CD4-positive, alpha-beta T cell treated with Interleukin-17A for 4 hours (primary cell): ENCODE measurements at regions not wholly inside any gene's neighbourhood (a gene's known extent, or its start where the extent isn't known, plus 50 kb on each side); places are given as distances from the start of the nearest gene placed in this dataset.
"Not testable (repeated sequence)": the region's sequence is repeated elsewhere in the genome, so short reads cannot be mapped to it uniquely, and the experiment has no call there.

Experiments
- DNase-seq: peaks from one replicate; pipeline ENCODE4 v3.0.0-alpha.2; 2020; ENCODE audit warnings: mixed read lengths

GRCh38 chr15:99464137-99464536 lies 101.6 kb upstream of the MEF2A start:
- no peak for DNase-seq

DNA sequence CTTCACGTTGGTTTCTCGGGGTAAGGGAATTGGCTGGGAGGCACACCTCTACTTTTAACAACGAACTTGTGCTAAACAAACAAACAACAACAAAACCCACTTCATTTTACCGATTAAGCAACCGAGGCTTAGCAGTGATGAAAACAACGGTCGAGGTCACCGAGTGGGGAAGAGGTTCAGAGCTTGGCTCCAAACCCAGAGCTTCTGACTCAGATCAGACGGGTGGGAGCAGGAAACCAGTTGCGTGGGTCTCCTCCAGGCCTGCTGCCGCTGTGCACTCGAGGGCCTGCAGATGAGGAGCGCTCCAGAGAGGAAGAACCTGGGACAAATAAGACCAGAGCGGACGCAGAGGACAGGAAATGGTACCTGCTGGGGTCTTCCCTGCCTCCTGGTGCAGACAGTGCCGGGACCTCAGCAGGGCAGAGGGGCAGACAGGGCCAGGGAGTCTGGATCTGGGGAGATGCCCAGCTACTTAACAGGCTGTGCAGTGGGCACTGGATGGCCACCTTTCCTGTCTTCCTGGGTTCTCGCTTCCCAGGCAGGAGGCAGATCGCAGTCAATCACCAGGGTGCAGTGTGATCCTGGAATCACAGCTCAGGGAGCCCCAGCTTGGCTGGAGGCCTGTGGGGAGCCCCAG lies 99.0 kb upstream of the MEF2A start:
- DNase-seq = no peak

GRCh38 chr15:99467338-99467720 lies 98.5 kb upstream of the MEF2A start:
- DNase-seq = no peak

DNA sequence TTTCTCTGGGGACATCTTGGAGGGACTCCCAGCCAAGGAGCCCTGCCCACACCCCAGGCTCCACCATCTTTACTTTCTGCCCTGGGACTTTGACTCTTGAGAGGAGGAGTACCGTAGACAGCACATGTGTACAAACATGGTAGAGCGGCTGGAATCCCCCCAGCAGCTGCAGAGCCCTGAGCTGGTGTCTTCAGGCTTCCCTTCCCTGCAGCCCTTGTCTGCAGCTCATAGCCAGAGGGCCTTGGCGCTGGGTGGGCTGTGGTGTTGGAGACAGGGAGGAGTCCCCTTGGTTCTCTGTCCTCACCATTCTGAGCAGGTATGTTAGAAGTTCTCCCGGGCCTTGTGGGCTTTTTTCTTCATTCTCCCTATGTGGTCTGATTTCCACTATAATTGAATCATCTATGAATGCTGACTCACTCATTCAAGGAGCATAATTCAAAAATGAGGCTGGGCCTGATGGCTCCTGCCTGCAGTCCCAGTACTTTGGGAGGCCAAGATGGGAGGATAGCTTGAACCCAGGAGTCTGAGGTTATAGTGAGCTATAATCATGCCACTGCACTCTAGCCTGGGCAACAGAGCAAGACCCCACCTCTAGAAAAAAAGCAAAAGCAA lies 97.8 kb upstream of the MEF2A start:
- no peak for DNase-seq

GRCh38 chr15:99470204-99470603 lies 95.6 kb upstream of the MEF2A start:
- DNase-seq = not testable (repeated sequence)

DNA sequence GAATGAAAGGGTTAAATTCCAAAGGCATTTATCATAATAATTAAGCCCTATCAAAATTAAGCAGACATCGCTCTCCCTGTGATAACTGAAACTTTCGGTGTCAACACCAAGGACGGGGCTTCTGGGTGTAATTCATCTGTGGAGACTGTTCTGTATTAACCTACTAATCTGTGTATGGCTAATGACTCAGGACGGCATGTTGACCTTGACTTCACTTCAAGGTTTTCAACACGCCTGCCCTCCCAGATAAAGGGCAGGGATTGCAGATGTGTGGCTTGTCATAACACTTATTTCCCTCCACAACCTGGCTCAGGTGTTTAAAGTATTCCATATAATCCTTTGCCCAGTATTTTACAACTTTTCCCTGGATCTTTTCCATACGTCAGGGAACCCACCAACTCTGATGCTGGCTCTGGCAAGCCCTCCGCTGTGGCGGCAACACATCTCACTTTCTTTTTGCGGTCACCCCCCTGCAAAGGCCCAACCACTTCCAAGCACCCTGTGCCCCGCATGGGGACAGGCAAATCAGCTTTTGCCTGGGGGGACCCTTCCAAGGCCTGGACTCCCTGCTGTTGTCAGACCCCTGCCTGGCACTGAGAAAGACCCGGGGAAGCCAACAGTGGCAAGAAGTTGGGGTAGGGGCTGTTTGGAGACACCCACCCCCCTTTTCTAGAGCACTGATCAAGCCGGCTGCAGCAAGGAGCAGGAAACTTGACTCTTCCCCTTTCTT lies 93.2 kb upstream of the MEF2A start:
- no peak for DNase-seq

DNA sequence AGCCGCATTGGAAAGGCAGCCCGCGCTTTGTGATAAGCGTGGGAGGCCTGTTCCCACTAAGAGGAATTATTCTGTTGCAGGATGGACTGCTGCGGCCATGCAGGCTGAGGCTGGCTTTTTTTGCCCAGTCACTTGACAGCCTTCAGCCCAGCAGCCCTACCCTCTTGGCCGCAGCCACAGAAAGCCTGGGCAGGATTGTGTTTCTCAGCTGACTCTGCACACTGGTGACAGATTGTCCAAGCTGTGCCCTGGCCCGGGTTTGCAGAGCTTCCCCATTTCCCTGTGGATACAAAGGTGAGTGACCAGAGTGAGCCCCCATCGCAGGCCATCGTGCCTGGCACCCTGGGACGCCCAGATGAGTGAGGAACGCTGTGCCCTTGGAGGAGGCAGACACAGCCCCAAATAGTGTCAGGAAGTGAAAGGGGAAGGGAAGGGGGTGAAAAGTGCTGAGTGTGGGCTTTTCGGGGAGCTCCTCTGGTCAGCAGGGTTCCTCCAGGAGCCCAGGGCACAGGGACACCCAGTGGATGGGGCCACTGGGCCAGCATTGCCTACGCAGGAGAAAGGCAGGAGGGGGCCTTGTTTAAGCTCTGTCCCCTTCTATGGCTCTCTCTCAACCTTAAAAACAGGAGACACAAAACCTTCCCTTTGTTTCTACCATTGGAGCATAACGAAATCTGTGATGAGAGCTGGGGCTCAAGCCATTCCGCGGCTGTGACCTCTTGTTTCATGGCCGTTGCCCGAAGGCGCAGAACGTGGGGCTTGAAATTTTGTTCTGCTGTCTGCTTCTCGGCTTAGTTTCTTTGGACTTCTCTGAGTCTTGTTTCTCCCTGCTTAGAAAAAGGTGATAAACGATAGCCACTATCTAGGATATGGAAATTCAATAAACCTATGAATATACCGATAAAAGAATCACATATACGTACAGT lies 91.5 kb upstream of the MEF2A start:
- no peak for DNase-seq

DNA sequence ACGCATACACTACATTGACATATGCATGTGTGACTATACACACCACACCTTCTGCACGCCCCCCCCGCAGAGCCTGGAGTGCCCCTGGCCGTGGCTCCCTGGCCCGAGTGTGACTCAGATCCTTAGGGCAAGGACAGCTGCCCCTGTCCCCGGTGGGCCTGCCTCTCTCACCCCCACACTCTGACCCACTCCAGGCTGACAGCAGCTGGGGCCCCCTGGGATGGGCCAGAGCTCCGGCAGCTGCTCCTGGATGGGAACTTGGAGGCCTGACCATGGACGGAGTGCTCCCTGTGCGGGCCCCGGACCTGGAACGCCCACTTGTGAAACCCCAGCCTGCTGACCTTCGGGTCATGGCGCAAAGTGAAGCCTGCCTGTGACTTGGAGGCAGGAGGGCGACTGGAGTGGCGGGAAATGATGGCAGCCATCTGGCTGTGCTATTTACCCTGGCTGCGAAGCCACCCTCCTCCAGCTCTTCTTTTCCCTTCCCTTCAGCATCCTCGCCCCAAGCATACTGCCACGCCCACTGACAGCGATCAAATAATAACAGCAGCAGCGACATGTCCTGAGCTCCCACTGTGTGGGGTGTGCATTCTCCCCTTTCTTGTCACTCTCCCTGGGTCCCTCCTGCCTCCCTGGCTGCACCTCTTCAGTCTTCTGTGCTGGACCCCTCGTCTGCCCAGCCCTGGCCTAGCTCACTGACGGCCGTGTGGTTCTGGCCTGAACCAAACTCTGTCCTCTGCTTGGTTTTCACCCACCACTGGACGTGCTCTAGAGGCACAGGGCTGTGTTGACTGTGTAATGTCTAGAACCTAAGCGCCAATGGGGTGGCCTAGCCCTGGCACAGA lies 90.7 kb upstream of the MEF2A start:
- no peak for DNase-seq

DNA sequence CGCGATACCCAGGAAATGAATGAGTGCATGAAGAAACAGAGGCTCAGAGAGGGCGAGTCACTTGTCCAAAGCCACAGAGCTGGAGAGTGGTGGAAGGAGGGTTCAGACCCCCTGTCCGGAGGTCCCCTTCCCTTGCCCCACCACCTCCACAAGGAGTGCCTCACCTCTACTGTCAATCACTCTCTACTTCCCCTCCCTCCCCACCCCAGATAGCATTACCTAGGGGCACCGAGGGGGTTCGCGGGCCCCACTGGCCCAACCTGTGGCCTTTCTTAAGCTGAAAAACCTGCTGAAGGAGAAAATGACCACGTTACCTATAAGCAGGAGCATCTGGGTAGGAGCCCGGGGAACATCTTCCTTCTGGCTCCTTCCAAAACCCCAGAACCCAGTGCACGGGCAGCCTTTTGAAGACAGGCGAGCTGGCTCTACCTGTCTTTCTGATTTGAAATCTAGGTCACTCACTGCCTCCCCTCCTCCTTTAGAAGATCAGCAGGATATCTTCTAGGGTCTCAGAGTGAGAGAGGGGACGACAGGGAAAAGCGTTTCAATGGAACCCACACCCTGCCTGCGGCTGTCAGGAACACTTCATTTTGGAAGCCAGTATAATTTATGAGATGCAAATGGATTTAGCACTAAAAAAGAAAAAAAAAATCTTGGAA lies 89.9 kb upstream of the MEF2A start:
- DNase-seq = no peak

DNA sequence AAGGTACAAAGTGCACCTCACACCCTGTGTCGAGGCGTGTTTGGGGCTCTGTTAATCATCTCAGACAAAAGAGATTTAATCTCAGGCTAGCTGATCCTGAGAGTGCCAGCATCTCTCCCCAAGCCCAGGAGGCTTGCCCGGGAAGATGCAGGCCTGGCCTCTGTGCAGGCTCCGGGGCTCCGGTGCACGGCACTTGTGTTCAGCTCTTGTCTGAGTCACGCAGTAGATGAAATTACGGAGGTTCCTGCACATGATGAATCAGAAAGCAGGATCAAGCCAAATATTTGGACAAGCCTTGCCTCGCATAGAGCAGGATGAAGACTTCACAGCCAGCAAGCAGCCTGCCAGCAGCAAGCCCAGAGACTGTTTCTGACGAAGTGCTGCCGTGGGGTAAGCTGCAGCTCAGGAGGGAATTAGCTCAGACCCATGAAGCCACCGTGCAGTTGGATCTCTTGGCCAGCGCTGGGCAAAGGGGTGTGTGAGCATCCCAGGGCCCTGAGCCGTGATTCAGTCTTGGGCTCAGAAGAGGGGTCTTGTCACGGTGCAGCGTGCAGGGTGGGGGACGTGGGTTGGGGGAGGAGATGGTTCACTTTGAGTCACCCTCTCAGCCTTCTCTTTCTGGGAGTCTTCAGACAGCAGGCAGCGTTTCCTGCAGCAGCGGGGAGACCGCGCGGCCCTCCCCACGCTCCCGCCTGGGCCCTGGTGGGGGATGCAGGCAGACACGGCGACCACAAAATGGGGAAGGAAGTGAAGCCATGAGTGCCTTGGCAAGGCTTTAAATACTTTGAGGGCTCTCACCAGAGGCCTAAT lies 89.2 kb upstream of the MEF2A start:
- DNase-seq = peak; percentile 72

DNA sequence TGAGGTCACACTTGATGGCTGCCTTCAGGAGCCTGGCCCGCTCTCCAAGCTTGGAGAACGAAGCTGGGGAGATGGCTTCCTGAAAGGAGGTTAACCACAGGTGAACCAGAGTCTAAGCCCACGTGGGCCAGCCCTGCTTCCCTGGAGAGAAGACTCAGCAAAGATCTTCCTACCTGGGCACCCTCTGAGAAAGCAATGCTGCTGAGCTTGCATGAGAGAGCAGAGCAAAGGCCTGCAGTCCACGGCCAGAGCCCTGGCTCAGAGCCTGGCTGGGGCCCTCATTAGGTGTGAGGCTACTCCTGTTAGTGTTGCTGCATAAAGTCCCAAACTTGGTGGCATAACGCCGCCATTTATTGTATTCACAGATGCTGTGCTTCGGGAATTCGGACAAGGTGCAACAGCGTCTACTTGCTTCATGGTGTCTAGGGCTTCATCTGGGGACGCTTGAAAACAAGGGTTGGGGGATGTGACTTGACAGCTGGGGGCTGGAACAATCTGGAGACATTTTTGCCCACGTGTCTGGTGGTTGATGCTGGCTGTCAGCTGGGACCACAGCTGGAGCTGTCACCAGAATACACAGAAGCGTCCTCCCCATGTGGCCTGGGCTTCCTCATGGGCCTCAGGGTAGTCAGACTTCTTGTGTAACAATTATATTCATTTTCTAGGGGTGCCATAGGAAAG lies 87.9 kb upstream of the MEF2A start:
- DNase-seq = no peak

GRCh38 chr15:99478977-99479376 lies 86.8 kb upstream of the MEF2A start:
- DNase-seq = no peak

- DNase-seq = no peak
Observed at GRCh38 chr15:99480016-99480810, 85.6 kb upstream of the MEF2A start.

DNA sequence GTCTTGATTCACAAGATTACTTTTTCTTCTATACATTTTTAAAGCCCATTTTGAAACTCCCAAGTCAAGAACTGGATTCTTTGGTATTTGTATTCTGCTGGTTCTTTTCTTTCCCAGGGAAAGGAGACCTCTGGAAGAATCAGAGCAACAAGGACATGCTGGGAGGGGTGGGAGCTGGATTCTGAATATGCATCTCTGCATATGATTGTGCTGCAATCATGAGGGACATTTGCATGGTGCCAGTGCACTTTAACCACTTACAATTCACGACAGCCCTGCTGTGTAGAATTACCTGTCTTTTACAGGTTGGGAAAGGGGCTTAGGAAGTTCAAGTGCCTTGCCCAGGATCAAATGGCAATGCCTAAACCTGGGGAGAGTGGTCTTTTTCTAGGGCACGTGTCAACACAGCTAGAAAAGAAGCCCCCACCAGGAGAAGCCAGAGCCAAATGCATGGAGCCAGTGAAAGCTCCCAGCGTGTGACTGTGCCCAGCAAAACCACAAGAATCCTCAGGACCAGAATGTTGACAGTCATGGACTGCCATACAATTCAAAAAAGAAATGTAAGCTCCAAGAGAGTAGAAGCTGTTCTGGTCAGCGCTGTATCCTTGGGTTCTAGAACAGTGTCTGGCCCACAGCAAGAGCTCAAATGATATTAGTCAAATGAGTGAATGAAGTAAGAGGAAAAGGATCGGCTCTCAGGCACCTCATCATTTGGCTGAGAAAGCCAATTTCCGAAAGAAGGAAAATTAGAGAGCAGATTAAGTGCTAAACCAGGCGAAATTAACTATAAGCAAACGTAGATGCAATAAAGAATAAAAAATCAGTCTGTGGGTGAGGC lies 84.5 kb upstream of the MEF2A start:
- DNase-seq = no peak

GRCh38 chr15:99481951-99482230 lies 83.9 kb upstream of the MEF2A start:
- DNase-seq = no peak

DNA sequence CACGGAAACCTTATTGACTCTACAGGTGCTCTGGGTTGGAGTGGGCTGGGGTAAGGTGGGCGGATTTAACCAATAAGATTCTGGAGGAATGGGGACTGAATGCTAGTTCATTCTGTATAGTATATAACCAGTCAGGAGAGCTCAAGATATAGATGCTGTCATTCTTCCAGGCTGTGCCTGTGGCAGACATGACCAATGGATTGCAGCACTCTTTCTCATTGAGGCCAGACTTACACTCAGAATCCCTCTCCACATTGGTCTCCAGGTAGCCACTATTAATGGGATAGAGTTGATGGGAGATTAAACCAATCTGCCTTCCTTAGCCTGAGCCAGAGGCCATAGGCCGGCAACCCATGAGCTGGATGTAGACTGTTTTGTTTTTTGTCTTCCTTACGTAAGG lies 82.8 kb upstream of the MEF2A start:
- DNase-seq = no peak

GRCh38 chr15:99485153-99485961 lies 80.4 kb upstream of the MEF2A start:
- peak; percentile 22 for DNase-seq

- DNase-seq = no peak
Observed at GRCh38 chr15:99485992-99486370, 79.8 kb upstream of the MEF2A start.
